HAP-1 (cell line): ENCODE measurements at regions not wholly inside any gene's neighbourhood (a gene's known extent, or its start where the extent isn't known, plus 50 kb on each side); places are given as distances from the start of the nearest gene placed in this dataset.
A peak's percentile ranks its signal among the peaks of the same experiment; 100 is the strongest.
"Not testable (repeated sequence)": the region's sequence is repeated elsewhere in the genome, so short reads cannot be mapped to it uniquely, and the experiment has no call there.

Experiments
- DNase-seq, 2 experiments: peaks; one replicate each; pipeline ENCODE4 v3.0.0-alpha.2; 2016 to 2020; ENCODE audit warnings: low spot score in 2 of 2
- H3K27me3 ChIP-seq: fragments of 250-450 bp; sonication (Bioruptor Pico); 2 replicates; pipeline ENCODE4 v1.5.1; 2020; ENCODE audit warnings: low read depth, mild to moderate bottlenecking, moderate library complexity
- H3K36me3 ChIP-seq: fragments of 250-450 bp; sonication (Bioruptor Pico); replicated peaks from 2 replicates; pipeline ENCODE4 v1.5.1; 2020; ENCODE audit warnings: mild to moderate bottlenecking
- H3K4me1 ChIP-seq: fragments of 250-450 bp; sonication (Bioruptor Pico); 2 replicates; pipeline ENCODE4 v1.5.1; 2020; ENCODE audit warnings: mild to moderate bottlenecking
- H3K4me3 ChIP-seq: fragments of 250-450 bp; sonication (Bioruptor Pico); 2 replicates; pipeline ENCODE4 v1.5.1; 2020; ENCODE audit warnings: mild to moderate bottlenecking, moderate library complexity
- H3K9me3 ChIP-seq: fragments of 250-450 bp; sonication (Bioruptor Pico); 2 replicates; pipeline ENCODE4 v1.5.1; 2020; ENCODE audit warnings: mild to moderate bottlenecking, moderate library complexity
- in situ Hi-C: fragments of 300-500 bp; cut with MboI; formaldehyde crosslinking; loops from 3 replicates; pipeline ENCODE4 v1.14.3; 2020; ENCODE audit warnings: low sequenced_read_pairs, inconsistent platforms, mixed read lengths

DNA sequence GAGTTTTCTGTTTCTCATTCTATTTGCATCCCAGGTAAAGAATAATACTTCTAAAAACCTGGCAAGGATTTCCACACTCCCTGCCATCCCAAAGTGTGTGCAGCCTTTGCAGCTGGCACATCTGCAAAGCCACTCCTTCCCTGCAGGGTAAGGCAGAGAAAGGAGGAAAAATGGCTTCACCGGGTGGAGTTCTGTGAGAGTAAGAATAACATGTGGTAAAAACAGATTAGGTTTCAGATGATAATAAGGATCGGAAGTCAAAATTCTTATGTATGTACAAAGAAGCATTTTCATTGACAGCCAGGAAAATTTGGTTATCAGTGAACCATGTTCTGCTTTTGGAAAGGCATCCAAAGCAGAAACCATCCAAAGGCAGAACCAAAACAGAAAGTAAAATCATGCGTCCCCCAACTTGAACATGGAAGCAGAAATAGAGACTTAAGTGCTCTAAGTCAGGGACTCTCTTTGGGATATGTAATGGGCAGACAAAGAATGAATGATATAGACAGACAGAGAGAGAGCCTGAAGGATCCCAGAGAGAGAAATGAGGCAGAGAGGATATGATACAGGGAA, 192.6 kb upstream of the CCDC196 start:
- H3K4me3 ChIP-seq, result no peak overlapping the region
- in situ Hi-C loops, result no loop called here
- no peaks in the 10 kb centered on the region for H3K9me3 ChIP-seq
- H3K27me3 ChIP-seq, result no peaks in the 10 kb centered on the region
- no peaks in the 10 kb centered on the region for H3K36me3 ChIP-seq
- no peak for DNase-seq
- H3K4me1 ChIP-seq, result no peaks in the 10 kb centered on the region

DNA sequence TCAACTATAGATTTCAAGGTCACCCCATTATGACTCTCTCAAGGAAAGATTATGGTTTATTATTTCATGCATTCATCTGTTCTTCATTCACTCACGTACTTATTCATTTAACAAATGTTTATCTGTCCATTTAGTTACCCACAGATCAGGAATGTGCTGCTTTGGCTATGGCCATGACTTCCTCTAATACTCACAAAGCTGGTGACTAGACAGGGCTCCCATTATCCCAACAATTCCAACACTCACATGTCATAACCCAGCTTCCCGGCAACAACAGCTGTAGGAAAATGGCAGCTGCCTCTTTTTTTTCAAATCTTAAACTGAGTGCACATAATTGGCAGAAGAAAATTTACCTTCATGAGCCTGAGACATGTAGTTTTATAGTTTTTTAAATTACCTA, 190.8 kb upstream of the CCDC196 start:
- Histone ChIP-seq H3K9me3 (no peaks in the 10 kb centered on the region), H3K4me1 (no peaks in the 10 kb centered on the region), H3K4me3 (no peak overlapping the region), H3K36me3 (no peaks in the 10 kb centered on the region), H3K27me3 (no peaks in the 10 kb centered on the region)
- in situ Hi-C loops, result no loop called here
- DNase-seq, result no peak

GRCh38 chr14:66300886-66301285, 185.3 kb upstream of the CCDC196 start:
- Histone ChIP-seq H3K27me3 (no peaks in the 10 kb centered on the region), H3K9me3 (no peaks in the 10 kb centered on the region), H3K4me3 (no peak overlapping the region), H3K36me3 (no peaks in the 10 kb centered on the region), H3K4me1 (no peaks in the 10 kb centered on the region)
- in situ Hi-C loops, result no loop called here
- no peak for DNase-seq

DNA sequence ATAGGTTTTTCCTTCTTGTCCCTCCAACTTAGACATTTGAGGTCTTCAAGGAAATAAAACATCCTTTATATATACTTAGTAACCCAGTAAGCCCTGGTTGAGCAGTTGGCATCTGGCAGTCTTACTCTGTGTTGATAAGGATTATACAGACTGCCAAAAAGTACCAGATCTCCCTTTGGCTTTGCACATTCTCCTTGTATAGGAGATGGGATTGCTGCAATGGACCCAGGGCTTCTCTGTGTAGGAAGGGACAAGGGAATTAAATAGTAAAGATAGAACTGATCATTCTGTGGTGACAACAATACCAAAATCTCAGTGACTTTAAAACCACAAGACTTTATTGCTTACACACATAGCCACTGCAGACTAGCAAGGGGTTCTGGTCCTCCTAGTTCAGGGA, 180.1 kb upstream of the CCDC196 start:
- no peaks in the 10 kb centered on the region for H3K27me3 ChIP-seq
- in situ Hi-C loops, result no loop called here

GRCh38 chr14:66311058-66311457, 175.1 kb upstream of the CCDC196 start:
- Histone ChIP-seq H3K4me3 (no peak overlapping the region), H3K9me3 (no peaks in the 10 kb centered on the region), H3K4me1 (no peaks in the 10 kb centered on the region), H3K36me3 (no peaks in the 10 kb centered on the region), H3K27me3 (no peaks in the 10 kb centered on the region)
- no peak for DNase-seq
- in situ Hi-C loops, result no loop called here

More for the DNA sequence above, 180.1 kb upstream of the CCDC196 start:
- Histone ChIP-seq H3K4me3 (no peak overlapping the region), H3K4me1 (no peaks in the 10 kb centered on the region), H3K9me3 (no peaks in the 10 kb centered on the region), H3K36me3 (no peaks in the 10 kb centered on the region)
- DNase-seq, result no peak

DNA sequence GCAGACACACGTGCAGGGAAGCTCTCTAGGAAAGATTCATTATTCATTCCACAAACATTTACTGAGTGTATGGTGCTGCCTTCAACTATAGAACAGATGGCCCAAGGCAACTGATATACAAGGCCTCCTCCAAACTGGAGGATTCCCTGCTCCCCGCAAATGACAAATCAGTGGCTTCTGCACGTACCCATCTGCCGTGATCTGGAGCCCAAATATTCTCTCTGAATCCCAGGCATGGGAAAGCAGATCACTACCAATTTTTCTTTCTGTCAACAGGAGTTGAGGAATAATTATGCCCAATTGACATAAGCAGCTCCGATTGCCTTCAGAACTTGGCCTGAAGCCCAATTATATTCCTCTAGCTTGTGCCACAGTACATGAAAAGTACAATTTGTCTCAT, 174.2 kb upstream of the CCDC196 start:
- H3K27me3 ChIP-seq, result no peaks in the 10 kb centered on the region
- H3K4me3 ChIP-seq, result no peak overlapping the region
- in situ Hi-C loops, result no loop called here
- H3K36me3 ChIP-seq, result no peaks in the 10 kb centered on the region
- H3K4me1 ChIP-seq, result no peaks in the 10 kb centered on the region
- no peak for DNase-seq
- H3K9me3 ChIP-seq, result no peaks in the 10 kb centered on the region

DNA sequence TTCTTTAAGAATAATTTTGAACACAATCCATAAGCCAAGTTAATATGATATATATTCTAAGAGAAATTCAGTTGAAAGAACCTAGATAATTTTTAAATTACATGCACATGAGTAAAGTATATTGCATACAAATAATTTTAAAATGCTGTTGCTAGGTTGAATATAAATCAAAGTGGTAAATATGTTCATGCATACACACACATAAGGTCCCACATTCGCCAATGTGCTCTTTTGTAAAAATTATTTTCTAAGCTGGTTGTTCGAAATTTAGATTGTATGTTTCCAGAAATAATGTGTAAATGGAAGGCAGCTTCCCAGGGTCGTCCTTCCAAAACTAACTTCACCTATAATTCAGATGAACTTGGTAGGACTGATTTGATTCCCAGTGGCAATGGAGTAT, 173.7 kb upstream of the CCDC196 start:
- Histone ChIP-seq H3K4me3 (no peak overlapping the region), H3K9me3 (no peaks in the 10 kb centered on the region), H3K27me3 (no peaks in the 10 kb centered on the region), H3K36me3 (no peaks in the 10 kb centered on the region), H3K4me1 (no peaks in the 10 kb centered on the region)
- no peak for DNase-seq
- in situ Hi-C loops, result no loop called here

DNA sequence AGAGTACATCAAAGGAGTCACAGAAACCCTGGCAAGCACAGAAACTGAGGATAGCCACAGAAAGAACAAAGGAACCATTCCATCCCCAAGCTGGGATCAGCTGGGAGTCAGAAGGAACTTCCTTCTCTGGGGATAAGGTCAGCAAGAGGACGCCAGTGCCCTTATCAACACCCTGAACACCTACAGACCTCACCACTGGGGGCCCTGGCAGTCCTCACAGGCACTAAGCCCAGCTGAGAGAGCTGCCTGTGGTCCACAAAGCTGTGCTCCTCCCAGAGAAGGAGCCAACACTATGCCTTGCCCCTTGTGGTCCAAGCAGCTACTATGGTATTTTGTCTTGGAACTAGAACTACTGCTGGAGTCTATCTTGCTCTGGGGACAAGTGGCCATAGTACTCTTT, 171.1 kb upstream of the CCDC196 start:
- Histone ChIP-seq H3K4me1 (no peaks in the 10 kb centered on the region), H3K9me3 (no peaks in the 10 kb centered on the region; the same call in 1 of the 2 replicates), H3K4me3 (no peak overlapping the region), H3K27me3 (no peaks in the 10 kb centered on the region), H3K36me3 (no peaks in the 10 kb centered on the region)
- no peak for DNase-seq
- in situ Hi-C loops, result no loop called here

DNA sequence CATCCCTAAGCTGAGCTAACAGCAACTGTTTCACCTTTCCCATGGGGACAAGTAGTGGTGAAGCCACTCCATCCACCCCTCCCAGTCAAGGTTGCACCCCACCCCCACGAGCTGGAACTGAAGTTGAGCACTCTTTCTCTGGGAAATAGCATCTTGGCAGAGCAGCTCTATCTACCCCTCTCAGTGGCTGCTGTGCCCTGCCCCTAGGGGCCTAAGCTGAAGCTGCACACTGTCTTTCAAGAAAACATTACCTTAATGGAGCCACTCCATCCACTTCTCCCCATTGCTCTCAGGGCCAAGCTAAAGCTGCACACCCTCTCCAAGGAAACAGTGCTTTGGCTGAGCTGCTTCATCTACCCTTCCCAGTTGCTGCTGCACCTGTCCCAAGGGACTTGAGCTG, 170.6 kb upstream of the CCDC196 start:
- in situ Hi-C loops, result no loop called here
- no peaks in the 10 kb centered on the region for H3K4me1 ChIP-seq
- H3K9me3 ChIP-seq, result no peaks in the 10 kb centered on the region; the same call in 1 of the 2 replicates
- H3K36me3 ChIP-seq, result no peaks in the 10 kb centered on the region
- no peak for DNase-seq
- no peaks in the 10 kb centered on the region for H3K27me3 ChIP-seq
- H3K4me3 ChIP-seq, result no peak overlapping the region

- in situ Hi-C loops, result no loop called here
- Histone ChIP-seq H3K36me3 (no peaks in the 10 kb centered on the region), H3K4me3 (no peak overlapping the region), H3K4me1 (no peaks in the 10 kb centered on the region), H3K9me3 (no peaks in the 10 kb centered on the region; the same call in 1 of the 2 replicates), H3K27me3 (no peaks in the 10 kb centered on the region)
- DNase-seq, result no peak
Measured at GRCh38 chr14:66322564-66322963, 163.6 kb upstream of the CCDC196 start.

DNA sequence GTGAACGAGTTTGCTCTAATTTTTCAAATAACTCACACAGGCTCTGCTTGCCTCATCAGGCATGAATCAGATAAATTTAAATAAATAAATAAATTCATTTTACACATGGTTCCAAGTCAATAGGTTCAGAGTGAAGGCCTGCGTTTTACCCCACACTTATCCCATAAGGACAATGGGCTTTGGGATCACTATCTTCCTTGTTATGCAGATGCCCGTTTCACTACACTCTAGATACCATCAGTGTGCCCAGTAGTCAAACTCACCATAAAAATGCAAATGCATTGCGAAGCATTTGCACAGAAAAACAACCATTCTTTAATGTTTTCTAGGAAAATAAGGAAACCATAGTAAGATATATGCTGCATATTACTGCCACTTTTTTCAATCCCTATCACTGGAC, 155.9 kb upstream of the CCDC196 start:
- peak; percentile 40 to 80 for DNase-seq
- Histone ChIP-seq H3K36me3 (no peaks in the 10 kb centered on the region), H3K27me3 (no peaks in the 10 kb centered on the region; the same call in 1 of the 2 replicates), H3K4me1 (no peaks in the 10 kb centered on the region), H3K4me3 (no peak overlapping the region), H3K9me3 (no peaks in the 10 kb centered on the region)
- in situ Hi-C loops, result no loop called here

DNA sequence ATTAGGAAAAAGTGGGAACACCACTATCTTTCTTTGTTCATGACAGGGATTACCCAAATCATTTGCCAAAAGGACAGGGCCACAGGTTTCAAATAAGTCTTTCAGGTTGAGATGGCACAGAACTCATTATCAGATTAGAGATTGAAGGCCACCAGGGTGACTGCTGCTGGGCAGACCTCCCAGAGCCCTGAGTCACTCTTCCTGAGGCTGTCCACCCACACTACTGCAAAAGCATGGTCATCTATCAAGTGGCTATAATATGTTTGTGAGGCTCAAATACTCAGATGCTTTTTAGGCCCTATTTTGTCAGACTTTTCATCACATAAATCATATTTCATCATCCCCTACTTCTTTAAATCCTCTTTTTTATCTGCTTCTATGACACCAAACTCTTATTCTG, 155.3 kb upstream of the CCDC196 start:
- no peak for DNase-seq
- Histone ChIP-seq H3K36me3 (no peaks in the 10 kb centered on the region), H3K9me3 (no peaks in the 10 kb centered on the region), H3K27me3 (no peaks in the 10 kb centered on the region; the same call in 1 of the 2 replicates), H3K4me1 (no peaks in the 10 kb centered on the region), H3K4me3 (no peak overlapping the region)
- in situ Hi-C loops, result no loop called here

GRCh38 chr14:66333293-66333692, 152.9 kb upstream of the CCDC196 start:
- H3K9me3 ChIP-seq, DNase-seq, H3K4me1 ChIP-seq, H3K27me3 ChIP-seq, in situ Hi-C loops, H3K4me3 ChIP-seq, H3K36me3 ChIP-seq: not testable (repeated sequence)

GRCh38 chr14:66341239-66341638, 144.9 kb upstream of the CCDC196 start:
- H3K36me3 ChIP-seq, result no peaks in the 10 kb centered on the region
- no peaks in the 10 kb centered on the region for H3K4me1 ChIP-seq
- H3K9me3 ChIP-seq, result no peaks in the 10 kb centered on the region
- in situ Hi-C loops, result no loop called here
- no peak overlapping the region for H3K4me3 ChIP-seq
- no peak for DNase-seq
- peaks cover 13% of the 10 kb centered on the region for H3K27me3 ChIP-seq

DNA sequence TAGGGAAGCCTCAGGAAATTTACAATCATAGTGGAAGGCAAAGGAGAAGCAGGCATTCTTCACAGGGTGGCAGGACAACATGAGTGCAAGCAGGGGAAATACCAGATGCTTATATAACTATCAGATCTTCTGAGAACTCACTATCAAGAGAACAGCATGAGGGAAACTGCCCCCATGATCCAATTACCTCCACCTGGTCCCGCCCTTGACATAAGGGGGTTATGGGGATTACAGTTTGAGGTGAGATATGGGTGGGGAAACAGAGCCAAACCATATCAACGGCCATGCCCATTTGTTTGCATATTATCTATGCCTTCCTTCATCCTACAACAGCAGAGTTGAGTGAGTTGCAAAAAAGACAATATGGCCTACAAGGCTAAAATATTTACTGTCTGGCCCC, 140.2 kb upstream of the CCDC196 start:
- no peak overlapping the region for H3K4me3 ChIP-seq
- in situ Hi-C loops, result no loop called here
- H3K36me3 ChIP-seq, result no peaks in the 10 kb centered on the region
- no peak for DNase-seq
- no peaks in the 10 kb centered on the region; the same call in 1 of the 2 replicates for H3K9me3 ChIP-seq
- H3K27me3 ChIP-seq, result peaks cover 13% of the 10 kb centered on the region; the same call in 1 of the 2 replicates
- H3K4me1 ChIP-seq, result no peaks in the 10 kb centered on the region
